ENCODE measurements at regions not wholly inside any gene's neighbourhood (a gene's known extent, or its start where the extent isn't known, plus 50 kb on each side); places are given as distances from the start of the nearest gene placed in this dataset.

GRCh38 chr4:123940604-123941003, 544.0 kb downstream of the SPRY1 start:
- no peak overlapping the region for H3K27ac ChIP-seq
- 88 to 92% methylated on average over 2 of the region's 2 CpGs for WGBS, 2 donors
- H3K9me3 ChIP-seq = no peaks in the 10 kb centered on the region
- no peak overlapping the region for H3K4me3 ChIP-seq
- H3K27me3 ChIP-seq = no peaks in the 10 kb centered on the region
- DNase-seq (ENCODE audit: low spot score in 2 of 2) = no peak
- H3K36me3 ChIP-seq = no peaks in the 10 kb centered on the region
- peaks cover 0 to 28% (median 0%) of the 10 kb centered on the region in 4 donors for H3K4me1 ChIP-seq
- TF ChIP-seq POLR2A (IDR thresholded peaks at IDR 0.05) (no peak), EP300 (IDR thresholded peaks at IDR 0.05) (no peak), CTCF (IDR thresholded peaks at IDR 0.05) (no peak)

- DNase-seq (ENCODE audit: low spot score in 2 of 2) = no peak
- no peaks in the 10 kb centered on the region for H3K27me3 ChIP-seq
- H3K4me1 ChIP-seq = peaks cover 0 to 21% (median 0%) of the 10 kb centered on the region in 4 donors
- no peak overlapping the region for H3K4me3 ChIP-seq
- WGBS, 2 donors = 21 to 23% methylated on average over 1 of the region's 1 CpG
- no peak overlapping the region for H3K27ac ChIP-seq
- H3K36me3 ChIP-seq = no peaks in the 10 kb centered on the region
- TF ChIP-seq EP300 (IDR thresholded peaks at IDR 0.05) = no peak
- TF ChIP-seq POLR2A (IDR thresholded peaks at IDR 0.05) = no peak
- no peak for TF ChIP-seq CTCF (IDR thresholded peaks at IDR 0.05)
- no peaks in the 10 kb centered on the region for H3K9me3 ChIP-seq
Measured at GRCh38 chr4:123941306-123941705, 544.7 kb downstream of the SPRY1 start.

GRCh38 chr4:123943976-123944375, 547.4 kb downstream of the SPRY1 start:
- Histone ChIP-seq H3K27ac (no peak overlapping the region), H3K36me3 (no peaks in the 10 kb centered on the region), H3K27me3 (no peaks in the 10 kb centered on the region), H3K9me3 (no peaks in the 10 kb centered on the region), H3K4me1 (no peaks in the 10 kb centered on the region), H3K4me3 (no peak overlapping the region)
- no peak for TF ChIP-seq CTCF (IDR thresholded peaks at IDR 0.05)
- no peak for TF ChIP-seq POLR2A (IDR thresholded peaks at IDR 0.05)
- TF ChIP-seq EP300 (IDR thresholded peaks at IDR 0.05) = no peak
- WGBS, 2 donors = 90 to 98% methylated on average over 1 of the region's 1 CpG
- no peak for DNase-seq (ENCODE audit: low spot score in 2 of 2)

DNA sequence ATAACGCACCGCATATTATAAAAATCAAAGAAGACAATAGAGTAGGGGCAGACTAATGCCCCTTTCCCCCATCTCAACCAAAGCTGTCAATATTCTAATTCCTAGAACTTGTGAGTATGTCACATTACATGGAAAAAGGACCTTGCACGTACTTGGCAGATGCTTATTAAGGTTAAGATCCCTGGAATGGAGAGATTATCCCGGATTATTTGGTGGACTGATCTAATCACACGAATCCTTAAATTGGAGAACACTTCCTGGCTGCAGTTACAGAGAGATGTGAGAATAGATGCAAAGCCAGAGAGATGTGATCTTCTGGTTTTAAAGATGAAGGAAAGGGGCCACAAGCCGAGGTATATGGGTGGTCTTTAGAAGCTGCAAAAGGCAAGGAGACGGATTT, 548.7 kb downstream of the SPRY1 start:
- WGBS, 2 donors = 92 to 99% methylated on average over 7 of the region's 7 CpGs
- Histone ChIP-seq H3K4me3 (no peak overlapping the region), H3K27me3 (no peaks in the 10 kb centered on the region), H3K36me3 (no peaks in the 10 kb centered on the region), H3K27ac (no peak overlapping the region), H3K9me3 (no peaks in the 10 kb centered on the region), H3K4me1 (no peaks in the 10 kb centered on the region)
- no peak for DNase-seq (ENCODE audit: low spot score in 2 of 2)
- TF ChIP-seq CTCF (IDR thresholded peaks at IDR 0.05) = no peak
- TF ChIP-seq POLR2A (IDR thresholded peaks at IDR 0.05) = no peak
- no peak for TF ChIP-seq EP300 (IDR thresholded peaks at IDR 0.05)

- no peak for DNase-seq (ENCODE audit: low spot score in 2 of 2)
- H3K36me3 ChIP-seq = no peaks in the 10 kb centered on the region
- H3K4me3 ChIP-seq = no peak overlapping the region
- H3K27ac ChIP-seq = no peak overlapping the region
- no peaks in the 10 kb centered on the region for H3K27me3 ChIP-seq
- TF ChIP-seq CTCF (IDR thresholded peaks at IDR 0.05) (no peak), POLR2A (IDR thresholded peaks at IDR 0.05) (no peak)
- no peaks in the 10 kb centered on the region for H3K4me1 ChIP-seq
- H3K9me3 ChIP-seq = no peaks in the 10 kb centered on the region
Measured at GRCh38 chr4:123950530-123950929, 553.9 kb downstream of the SPRY1 start.
